SJCRH30 (cell line): ENCODE measurements at regions not wholly inside any gene's neighbourhood (a gene's known extent, or its start where the extent isn't known, plus 50 kb on each side); places are given as distances from the start of the nearest gene placed in this dataset.
A peak's percentile ranks its signal among the peaks of the same experiment; 100 is the strongest.
"Not testable (repeated sequence)": the region's sequence is repeated elsewhere in the genome, so short reads cannot be mapped to it uniquely, and the experiment has no call there.

ENCODE experiments used
- DNase-seq, 2 experiments: peaks; one replicate each; pipeline ENCODE4 v3.0.0-alpha.2; 2015 to 2020
- H3K27ac ChIP-seq: fragments of 250-450 bp; sonication (Bioruptor Pico); 2 replicates; pipeline ENCODE4 v1.5.1; 2020; ENCODE audit warnings: mild to moderate bottlenecking, moderate library complexity
- H3K27me3 ChIP-seq: fragments of 250-450 bp; sonication (Bioruptor Pico); 2 replicates; pipeline ENCODE4 v1.5.1; 2020; ENCODE audit warnings: mild to moderate bottlenecking, moderate library complexity
- H3K36me3 ChIP-seq: fragments of 250-450 bp; sonication (Bioruptor Pico); 2 replicates; pipeline ENCODE4 v1.5.1; 2020; ENCODE audit warnings: mild to moderate bottlenecking, moderate library complexity
- H3K4me1 ChIP-seq: fragments of 250-450 bp; sonication (Bioruptor Pico); 2 replicates; pipeline ENCODE4 v1.5.1; 2020; ENCODE audit warnings: mild to moderate bottlenecking, moderate library complexity
- H3K4me3 ChIP-seq: fragments of 250-450 bp; sonication (Bioruptor Pico); 2 replicates; pipeline ENCODE4 v1.5.1; 2020; ENCODE audit warnings: mild to moderate bottlenecking, moderate library complexity
- H3K9me3 ChIP-seq: fragments of 250-450 bp; sonication (Bioruptor Pico); replicated peaks from 2 replicates; pipeline ENCODE4 v1.5.1; 2020; ENCODE audit warnings: mild to moderate bottlenecking, moderate library complexity

DNA sequence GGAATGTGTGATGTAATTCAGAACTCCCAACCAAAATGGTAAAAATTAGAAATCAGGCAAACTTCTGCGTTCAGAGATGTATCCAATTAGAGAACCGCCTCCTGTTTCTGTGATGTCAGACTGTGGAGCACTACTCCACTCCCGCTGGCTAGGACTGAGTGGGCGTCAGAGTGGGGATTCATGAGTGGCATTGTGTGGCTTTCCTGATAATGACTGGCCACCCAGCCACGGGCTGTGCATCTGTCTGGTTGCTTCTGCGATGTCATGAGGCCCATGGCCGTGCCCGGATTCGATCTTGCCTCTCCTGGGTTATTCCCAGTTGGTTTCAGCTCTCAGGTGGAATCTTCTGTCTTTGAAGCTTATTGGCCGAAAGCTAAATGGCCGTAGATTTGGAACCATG lies 87.1 kb upstream of the KCNA1 start:
- Histone ChIP-seq H3K27me3 (no peaks in the 10 kb centered on the region), H3K27ac (no peak overlapping the region), H3K9me3 (no peaks in the 10 kb centered on the region), H3K4me3 (no peak overlapping the region), H3K36me3 (no peaks in the 10 kb centered on the region), H3K4me1 (no peaks in the 10 kb centered on the region)
- no peak for DNase-seq

DNA sequence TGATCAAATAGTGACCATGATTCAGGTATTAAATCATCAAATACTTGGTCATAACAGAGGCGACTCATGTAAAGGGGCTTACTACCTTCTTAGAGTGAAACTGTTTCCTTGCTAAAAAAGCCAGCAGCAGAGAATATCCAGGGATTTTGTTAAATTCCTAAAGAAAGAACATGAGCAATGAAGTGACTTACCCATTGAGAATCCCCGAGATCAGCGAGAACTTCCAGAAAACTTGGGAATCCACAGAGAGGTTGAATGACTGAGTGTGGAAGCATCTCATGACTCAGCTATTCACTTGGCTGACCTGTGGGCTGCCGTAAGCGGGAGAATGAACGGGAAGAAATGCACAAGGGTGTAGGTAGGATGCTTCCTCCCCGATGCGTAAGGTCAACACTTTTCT lies 85.3 kb upstream of the KCNA1 start:
- no peak overlapping the region for H3K27ac ChIP-seq
- no peak overlapping the region for H3K4me3 ChIP-seq
- no peaks in the 10 kb centered on the region for H3K27me3 ChIP-seq
- DNase-seq, result no peak
- H3K36me3 ChIP-seq, result no peaks in the 10 kb centered on the region
- no peaks in the 10 kb centered on the region for H3K4me1 ChIP-seq
- no peaks in the 10 kb centered on the region for H3K9me3 ChIP-seq

DNA sequence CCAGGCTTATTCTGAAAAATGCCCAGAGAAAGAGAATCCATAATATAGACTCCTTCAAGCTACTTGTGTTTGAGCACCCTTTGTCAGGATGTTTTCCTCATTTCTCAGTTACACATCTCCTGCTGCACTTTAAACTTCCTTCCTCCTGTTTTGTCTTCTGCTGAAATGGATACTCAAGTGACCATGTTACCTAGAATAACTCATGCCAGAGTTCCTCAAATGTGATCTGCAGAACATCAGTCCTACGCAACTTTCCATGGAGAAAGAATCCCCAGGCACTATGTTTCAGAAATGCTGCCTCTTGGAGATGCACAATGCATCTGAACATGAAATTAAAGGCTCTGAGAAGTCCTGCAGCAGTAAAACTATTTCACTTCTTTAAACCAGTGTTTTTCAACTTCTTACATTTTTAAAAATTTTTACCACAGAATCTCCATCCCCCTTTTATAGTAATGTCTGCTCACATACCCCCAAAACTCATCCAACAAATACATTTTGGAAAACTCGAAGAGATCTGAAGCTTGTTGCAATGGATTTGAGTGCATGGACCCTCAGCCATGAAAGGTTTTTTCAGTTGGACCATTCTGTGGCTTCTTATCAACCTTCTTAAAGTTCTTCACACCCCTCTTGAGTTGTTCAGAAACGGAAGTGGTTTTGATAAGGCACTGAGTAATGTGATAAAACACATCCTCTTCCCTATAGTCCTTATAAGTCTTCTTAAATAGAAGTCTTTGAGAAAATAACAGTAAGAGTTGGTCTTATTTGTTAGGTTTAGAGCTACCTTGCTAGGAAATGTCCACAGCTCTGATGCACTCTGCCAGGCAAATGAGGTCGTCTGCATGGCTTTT lies 84.5 kb upstream of the KCNA1 start:
- H3K9me3 ChIP-seq, result no peaks in the 10 kb centered on the region
- H3K27ac ChIP-seq, result no peak overlapping the region
- no peak overlapping the region for H3K4me3 ChIP-seq
- no peaks in the 10 kb centered on the region for H3K27me3 ChIP-seq
- H3K36me3 ChIP-seq, result no peaks in the 10 kb centered on the region
- DNase-seq, result no peak
- H3K4me1 ChIP-seq, result 0 out of 2 replicates have a peak, but pooled peaks cover 2% of the 10 kb centered on the region

DNA sequence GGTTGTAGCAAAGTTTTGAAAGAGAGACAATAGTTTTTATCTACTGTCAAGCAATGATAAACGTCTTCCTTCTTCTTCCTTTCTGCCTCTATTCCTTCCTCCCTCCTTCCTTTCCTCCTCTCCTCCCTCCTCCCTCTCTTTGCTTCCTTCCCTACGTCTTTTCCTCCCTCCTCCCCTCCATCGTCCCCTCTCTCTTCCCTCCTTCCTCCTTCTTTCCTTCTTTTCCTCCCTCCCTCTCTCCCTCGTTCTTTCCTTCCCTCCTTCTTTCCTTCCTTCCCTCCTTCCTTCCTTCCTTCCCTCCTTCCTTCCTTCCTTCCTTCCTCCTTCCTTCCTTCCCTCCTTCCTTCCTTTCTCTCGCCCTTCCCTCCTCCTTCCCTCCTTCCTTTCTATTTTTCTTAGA lies 82.8 kb upstream of the KCNA1 start:
- no peak overlapping the region for H3K4me3 ChIP-seq
- no peak overlapping the region for H3K27ac ChIP-seq
- no peak for DNase-seq
- no peaks in the 10 kb centered on the region for H3K9me3 ChIP-seq
- no peaks in the 10 kb centered on the region for H3K36me3 ChIP-seq
- 0 out of 2 replicates have a peak, but pooled peaks cover 5% of the 10 kb centered on the region for H3K27me3 ChIP-seq
- 0 out of 2 replicates have a peak, but pooled peaks cover 2% of the 10 kb centered on the region for H3K4me1 ChIP-seq

DNA sequence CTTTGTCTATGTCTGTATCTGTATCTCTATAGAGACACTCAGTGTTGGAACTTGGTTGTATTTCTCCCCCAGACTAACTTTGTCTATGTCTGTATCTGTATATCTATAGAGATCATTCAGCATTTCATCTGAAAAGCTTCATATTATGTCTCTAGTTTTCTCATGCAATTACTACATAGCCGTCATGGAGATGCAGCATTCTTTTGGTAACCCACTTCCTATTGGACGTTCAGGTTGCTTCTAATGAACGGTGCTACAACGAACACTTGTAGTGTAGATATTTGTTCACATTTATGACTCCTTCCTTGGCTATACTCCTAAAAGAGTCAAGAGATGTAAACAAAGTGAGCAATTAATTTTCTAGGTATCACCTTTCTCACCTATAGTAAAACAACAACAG lies 81.5 kb upstream of the KCNA1 start:
- Histone ChIP-seq H3K27me3 (0 out of 2 replicates have a peak, but pooled peaks cover 6% of the 10 kb centered on the region), H3K9me3 (no peaks in the 10 kb centered on the region), H3K36me3 (no peaks in the 10 kb centered on the region), H3K27ac (no peak overlapping the region), H3K4me3 (no peak overlapping the region), H3K4me1 (0 out of 2 replicates have a peak, but pooled peaks cover 2% of the 10 kb centered on the region)
- no peak for DNase-seq

DNA sequence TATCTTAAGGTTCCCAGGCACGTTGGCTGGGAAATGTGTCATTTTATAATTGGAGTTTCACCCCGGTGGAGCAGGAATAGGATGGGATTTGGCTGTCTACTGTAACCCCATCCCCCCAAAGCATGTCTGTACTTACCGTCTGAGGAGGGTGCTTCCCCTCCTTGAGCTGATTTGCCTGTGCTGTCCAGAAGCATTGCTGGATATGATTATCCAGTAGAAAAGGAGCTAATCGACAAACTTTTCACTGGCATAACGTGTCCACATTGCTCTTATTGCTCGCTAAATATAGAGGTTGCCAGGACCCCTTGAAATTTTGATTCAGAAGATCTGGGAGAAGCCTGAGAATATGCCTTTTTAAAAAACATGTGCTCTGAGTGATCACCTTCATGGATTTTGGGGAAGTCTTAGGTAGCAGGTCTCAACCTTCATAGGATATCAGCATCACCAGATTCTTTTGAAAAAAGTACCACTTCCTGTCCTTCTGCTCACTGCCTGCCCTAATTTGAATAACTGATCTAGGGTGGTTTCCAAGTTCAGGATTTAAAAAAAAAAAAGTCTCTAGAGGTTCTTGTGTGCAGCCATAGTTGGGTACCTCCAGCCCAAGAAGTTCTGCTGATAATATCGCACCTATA lies 80.4 kb upstream of the KCNA1 start:
- Histone ChIP-seq H3K27ac (no peak overlapping the region), H3K4me3 (no peak overlapping the region), H3K27me3 (0 out of 2 replicates have a peak, but pooled peaks cover 6% of the 10 kb centered on the region), H3K9me3 (no peaks in the 10 kb centered on the region), H3K4me1 (0 out of 2 replicates have a peak, but pooled peaks cover 2% of the 10 kb centered on the region), H3K36me3 (no peaks in the 10 kb centered on the region)
- DNase-seq, result no peak

DNA sequence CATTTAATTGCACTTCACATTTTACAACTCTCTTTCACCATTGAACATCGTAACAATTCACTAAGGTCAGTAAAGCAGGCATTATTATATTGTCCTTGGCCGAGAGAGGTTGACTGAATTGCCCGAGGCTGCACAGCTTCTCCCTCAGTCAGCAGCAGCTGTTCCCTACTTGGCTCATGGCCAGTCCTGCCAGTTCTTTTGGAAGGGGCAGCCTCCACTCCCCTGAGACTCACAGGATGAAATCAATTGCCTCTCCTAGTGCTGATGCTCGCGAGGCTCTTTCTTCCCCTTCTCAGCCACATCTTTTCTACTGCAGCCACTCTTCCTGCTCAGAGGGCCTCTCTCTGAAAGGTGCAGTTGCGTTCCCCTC lies 79.9 kb upstream of the KCNA1 start:
- peak; percentile 84 to 90 for DNase-seq
- Histone ChIP-seq H3K27me3 (0 out of 2 replicates have a peak, but pooled peaks cover 6% of the 10 kb centered on the region), H3K4me3 (no peak overlapping the region), H3K4me1 (0 out of 2 replicates have a peak, but pooled peaks cover 2% of the 10 kb centered on the region), H3K27ac (no peak overlapping the region), H3K9me3 (no peaks in the 10 kb centered on the region), H3K36me3 (no peaks in the 10 kb centered on the region)

DNA sequence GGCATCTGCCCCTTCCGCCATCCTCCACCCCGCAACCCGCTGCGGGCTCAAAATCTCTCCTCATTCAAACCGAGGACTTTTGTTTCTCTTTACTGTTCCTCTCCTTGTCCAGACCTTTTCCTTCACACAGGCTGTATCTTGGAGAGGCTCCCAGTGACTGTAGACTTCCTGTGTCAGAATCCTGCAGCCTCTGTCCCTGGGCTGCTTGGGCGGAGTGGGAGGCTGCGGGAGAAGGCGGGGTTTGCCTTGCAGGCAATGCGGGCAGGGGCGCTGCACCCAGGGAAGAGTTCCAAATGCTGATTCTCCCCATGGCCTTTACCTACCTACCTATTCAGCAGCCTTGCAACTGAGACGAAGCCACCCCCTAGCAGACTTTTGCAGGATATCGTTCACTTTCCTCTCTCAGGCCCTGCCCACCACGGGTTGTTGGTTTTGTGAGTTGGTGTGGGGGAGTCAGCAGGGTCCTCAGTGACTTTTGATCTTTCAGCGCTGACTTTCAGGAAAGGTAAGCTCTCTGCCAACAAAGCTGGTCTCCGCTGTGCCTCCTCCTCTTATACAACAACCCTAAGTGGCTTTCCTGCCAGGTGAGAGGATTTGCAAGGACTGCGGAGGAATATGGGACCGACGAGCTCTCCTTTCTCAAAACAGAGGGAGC lies 79.0 kb upstream of the KCNA1 start:
- Histone ChIP-seq H3K36me3 (no peaks in the 10 kb centered on the region), H3K4me3 (no peak overlapping the region), H3K4me1 (0 out of 2 replicates have a peak, but pooled peaks cover 2% of the 10 kb centered on the region), H3K9me3 (no peaks in the 10 kb centered on the region), H3K27ac (no peak overlapping the region), H3K27me3 (0 out of 2 replicates have a peak, but pooled peaks cover 6% of the 10 kb centered on the region)
- no peak for DNase-seq

DNA sequence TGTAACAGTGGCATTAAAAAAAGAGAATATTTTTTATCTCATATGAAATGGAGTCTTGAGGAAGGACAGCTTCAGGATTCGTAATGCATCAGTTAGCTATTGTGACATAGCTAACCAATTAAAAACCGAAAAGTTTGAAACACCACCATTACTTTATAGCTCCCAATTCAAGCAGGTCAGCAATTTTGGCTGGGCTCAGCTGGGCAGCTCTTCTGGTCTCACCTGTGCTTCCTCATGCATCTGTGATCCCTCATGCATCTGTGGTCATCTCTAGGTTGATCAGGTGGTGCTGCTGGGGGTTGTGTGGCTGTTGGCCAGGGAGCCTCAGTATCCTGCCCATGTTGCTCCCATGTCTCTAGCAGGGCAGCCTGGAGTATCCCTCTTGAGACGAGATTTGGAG lies 76.7 kb upstream of the KCNA1 start:
- no peak overlapping the region for H3K27ac ChIP-seq
- 0 out of 2 replicates have a peak, but pooled peaks cover 2% of the 10 kb centered on the region for H3K4me1 ChIP-seq
- H3K27me3 ChIP-seq, result 0 out of 2 replicates have a peak, but pooled peaks cover 6% of the 10 kb centered on the region

DNA sequence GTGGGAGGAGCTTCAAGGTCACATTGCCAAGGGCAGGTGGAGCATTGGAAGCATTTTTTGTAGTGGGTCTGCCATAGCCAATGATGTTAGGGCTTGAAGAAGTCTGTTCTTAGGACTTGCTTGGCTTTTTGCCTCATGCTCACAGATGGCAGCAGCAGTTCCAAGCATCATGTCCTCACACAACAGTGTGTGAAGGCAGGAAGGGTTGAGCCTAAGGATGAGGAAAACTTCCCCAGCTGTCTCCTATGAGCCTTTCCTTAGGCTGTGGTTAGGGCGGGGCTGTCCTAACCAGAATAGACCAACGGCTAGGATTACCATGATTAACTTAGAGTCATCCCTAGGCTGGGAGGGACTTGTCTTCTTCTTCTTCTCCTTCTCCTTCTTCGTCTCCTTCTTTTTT lies 76.2 kb upstream of the KCNA1 start:
- no peaks in the 10 kb centered on the region for H3K9me3 ChIP-seq
- 0 out of 2 replicates have a peak, but pooled peaks cover 2% of the 10 kb centered on the region for H3K4me1 ChIP-seq
- DNase-seq, result no peak
- no peak overlapping the region for H3K27ac ChIP-seq
- H3K27me3 ChIP-seq, result 0 out of 2 replicates have a peak, but pooled peaks cover 6% of the 10 kb centered on the region
- H3K36me3 ChIP-seq, result no peaks in the 10 kb centered on the region
- H3K4me3 ChIP-seq, result no peak overlapping the region

More for the DNA sequence above, 76.7 kb upstream of the KCNA1 start:
- no peaks in the 10 kb centered on the region for H3K9me3 ChIP-seq
- no peak overlapping the region for H3K4me3 ChIP-seq
- H3K36me3 ChIP-seq, result no peaks in the 10 kb centered on the region
- DNase-seq, result no peak

DNA sequence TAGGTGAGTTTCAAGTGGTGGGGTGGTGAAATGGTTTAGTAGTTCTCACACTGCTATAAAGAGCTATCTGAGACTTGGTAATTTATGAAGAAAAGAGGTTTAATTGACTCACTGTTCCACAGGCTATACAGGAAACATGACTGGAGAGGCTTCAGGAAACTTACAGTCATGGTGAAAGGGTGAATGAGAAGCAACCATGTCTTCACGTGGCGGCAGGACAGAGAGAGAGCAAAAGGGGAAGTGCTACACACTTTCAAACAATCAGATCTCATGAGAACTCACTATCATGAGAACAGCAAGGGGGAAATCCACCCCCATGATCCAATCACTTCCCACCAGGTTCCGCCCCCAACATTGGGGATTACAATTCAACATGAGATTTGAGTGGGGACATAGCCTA lies 67.3 kb upstream of the KCNA1 start:
- H3K27me3 ChIP-seq, H3K4me3 ChIP-seq, H3K27ac ChIP-seq, DNase-seq, H3K9me3 ChIP-seq, H3K4me1 ChIP-seq, H3K36me3 ChIP-seq: not testable (repeated sequence)

DNA sequence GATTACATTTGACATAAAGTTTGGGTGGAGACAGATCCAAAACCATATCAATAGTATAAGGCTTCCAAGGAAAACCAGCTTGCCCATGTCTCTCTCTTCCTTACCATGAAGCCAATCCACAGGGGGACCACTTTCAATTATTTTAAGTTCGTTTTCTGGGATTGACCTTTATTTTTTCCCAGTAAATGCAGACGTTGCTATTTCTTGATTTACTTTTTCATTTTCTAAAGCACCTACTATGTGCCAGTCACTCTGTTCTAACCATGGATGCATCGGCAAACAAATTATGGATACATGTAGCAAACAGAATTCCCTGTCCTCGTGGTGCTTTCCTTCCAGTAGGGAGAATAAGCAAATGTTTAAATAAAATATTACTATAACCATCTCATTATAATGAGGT lies 65.8 kb upstream of the KCNA1 start:
- no peak for DNase-seq
- H3K4me3 ChIP-seq, result no peak overlapping the region
- H3K9me3 ChIP-seq, result no peaks in the 10 kb centered on the region
- no peak overlapping the region for H3K27ac ChIP-seq
- peaks cover 3% of the 10 kb centered on the region; the same call in 1 of the 2 replicates for H3K27me3 ChIP-seq
- H3K36me3 ChIP-seq, result no peaks in the 10 kb centered on the region
- no peaks in the 10 kb centered on the region for H3K4me1 ChIP-seq

DNA sequence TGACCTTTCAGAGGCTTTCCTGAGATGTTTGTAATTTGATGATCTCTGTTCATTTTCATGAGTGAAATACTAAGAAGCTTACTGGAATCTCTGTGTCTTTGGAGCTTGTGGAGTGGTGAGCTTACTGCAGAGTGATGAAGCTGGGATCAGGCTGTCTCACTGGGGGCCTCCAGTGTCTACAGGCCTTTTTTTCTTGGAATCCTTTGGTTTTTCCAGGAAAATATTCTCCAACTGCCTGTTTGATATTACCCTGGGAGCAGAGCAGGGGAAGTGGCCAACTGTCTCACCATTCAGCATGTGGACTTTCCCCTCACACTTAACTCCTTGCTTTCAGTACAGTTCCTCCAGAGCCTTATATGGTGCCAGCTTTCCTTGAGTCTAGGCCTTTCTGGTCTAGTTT lies 62.0 kb upstream of the KCNA1 start:
- Histone ChIP-seq H3K4me1 (no peaks in the 10 kb centered on the region), H3K9me3 (no peaks in the 10 kb centered on the region), H3K27ac (no peak overlapping the region), H3K27me3 (peaks cover 12% of the 10 kb centered on the region; the same call in 1 of the 2 replicates), H3K4me3 (no peak overlapping the region), H3K36me3 (no peaks in the 10 kb centered on the region)
- DNase-seq, result no peak

DNA sequence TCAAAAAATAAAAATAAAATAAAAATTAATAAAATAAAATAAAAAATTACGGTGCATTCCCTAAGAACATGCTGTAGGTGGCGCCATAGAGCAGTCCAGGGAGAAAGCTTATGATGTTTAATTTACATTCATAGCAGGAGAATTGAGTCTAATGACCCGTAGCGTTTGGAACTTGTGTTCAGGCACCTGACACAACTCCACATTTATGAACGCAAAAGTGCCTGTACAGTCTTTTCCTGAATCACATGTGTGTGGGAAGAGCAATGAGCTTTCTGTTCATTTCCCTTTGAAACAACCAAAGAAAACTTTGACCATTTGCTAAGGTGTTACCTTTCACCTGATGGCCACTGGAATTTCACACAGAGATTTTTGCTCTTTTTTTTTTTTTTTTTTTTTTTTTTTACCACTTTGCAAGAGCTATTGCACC lies 60.6 kb upstream of the KCNA1 start:
- Histone ChIP-seq H3K27me3 (peaks cover 12% of the 10 kb centered on the region; the same call in 1 of the 2 replicates), H3K27ac (no peak overlapping the region), H3K36me3 (no peaks in the 10 kb centered on the region), H3K9me3 (no peaks in the 10 kb centered on the region), H3K4me3 (no peak overlapping the region), H3K4me1 (no peaks in the 10 kb centered on the region)
- DNase-seq, result peak; percentile 10 to 48
